B cell (primary cell): ENCODE measurements at regions not wholly inside any gene's neighbourhood (a gene's known extent, or its start where the extent isn't known, plus 50 kb on each side); places are given as distances from the start of the nearest gene placed in this dataset.

ENCODE experiments used
- ATAC-seq: fragments of 200-7000 bp; cut with Tn5 transposase; one replicate; pipeline ENCODE4 v1.10.0; 2021; ENCODE audit warnings: low read depth, mild to moderate bottlenecking, moderate number of reproducible peaks, moderate library complexity
- CTCF ChIA-PET: fragments of 350-600 bp; sonication (Branson Sonifier 250); formaldehyde crosslinking; loops from one replicate; lab custom pipeline; 2021; ENCODE audit warnings: antibody characterized with exemption, inconsistent platforms; lab: Charles Lee
- POLR2A ChIA-PET: fragments of 350-600 bp; sonication (Branson Sonifier 250); formaldehyde crosslinking; loops from one replicate; lab custom pipeline; 2021; ENCODE audit warnings: antibody characterized with exemption; lab: Charles Lee
- DNase-seq: peaks from one replicate; pipeline ENCODE4 v3.0.0; 2013
- H2AFZ ChIP-seq: 2 replicates; pipeline ENCODE4 v1.6.1; 2012; ENCODE audit warnings: mild to moderate bottlenecking, low read depth, low read length; ENCODE audit not compliant: insufficient read depth, poor library complexity, severe bottlenecking
- H3K27ac ChIP-seq, 2 donors: 1 replicate in 1 of 2; 2 replicates in 1 of 2; pipeline ENCODE4 v1.5.1; 2012 to 2013; ENCODE audit warnings: low read length in 2 of 2, mild to moderate bottlenecking in 2 of 2, moderate library complexity in 1 of 2
- H3K27me3 ChIP-seq, 4 experiments: fragments of 200-600 bp in 1 of 4; sonication (generic) in 1 of 4; replicated peaks in 1 of 4; 1 replicate in 2 of 4; 2 replicates in 2 of 4; pipeline versions ENCODE4 v1.6.1 to v1.7.0; 2013 to 2016; ENCODE audit warnings: low read length in 3 of 4, mild to moderate bottlenecking in 2 of 4, mixed read lengths in 1 of 4, moderate library complexity in 1 of 4; ENCODE audit not compliant: insufficient read depth in 4 of 4, control insufficient read depth in 3 of 4; ENCODE audit errors: control extremely low read depth in 1 of 4
- H3K36me3 ChIP-seq, 2 experiments: replicated peaks in 1 of 2; 1 replicate in 1 of 2; 2 replicates in 1 of 2; pipeline versions ENCODE4 v1.6.1 to v1.7.1; 2013; ENCODE audit warnings: low read length in 1 of 2; ENCODE audit not compliant: insufficient read depth in 2 of 2, control insufficient read depth in 1 of 2; ENCODE audit errors: control extremely low read depth in 1 of 2, extremely low read depth in 1 of 2
- H3K4me1 ChIP-seq, 2 donors: fragments of 200-600 bp in 1 of 2; sonication (generic) in 1 of 2; 1 replicate in 1 of 2; 2 replicates in 1 of 2; pipeline versions ENCODE4 v1.5.1 to v1.6.1; 2013 to 2017; ENCODE audit warnings: low read length in 2 of 2; ENCODE audit not compliant: control insufficient read depth in 2 of 2, insufficient read depth in 2 of 2
- H3K4me2 ChIP-seq: replicated peaks from 2 replicates; pipeline ENCODE3; 2012; ENCODE audit warnings: mild to moderate bottlenecking, low read depth, low read length; ENCODE audit not compliant: poor library complexity, severe bottlenecking
- H3K4me3 ChIP-seq, 5 experiments: fragments of 200-600 bp in 1 of 5; sonication (generic) in 1 of 5; 1 replicate in 3 of 5; 2 replicates in 2 of 5; pipeline versions ENCODE4 v1.5.1 to v1.7.0; 2011 to 2016; ENCODE audit warnings: low read length in 4 of 5, mild to moderate bottlenecking in 4 of 5, low read depth in 2 of 5, control low read depth in 1 of 5, moderate library complexity in 1 of 5; ENCODE audit not compliant: insufficient read depth in 1 of 5; ENCODE audit errors: control extremely low read depth in 1 of 5, extremely low read depth in 1 of 5
- H3K79me2 ChIP-seq: fragments of 200-600 bp; sonication (generic); one replicate; pipeline ENCODE4 v1.6.0; 2016; ENCODE audit warnings: low read length; ENCODE audit not compliant: control insufficient read depth, insufficient read depth
- H3K9ac ChIP-seq: fragments of 200-600 bp; sonication (generic); 2 replicates; pipeline ENCODE4 v1.6.1; 2017; ENCODE audit warnings: mild to moderate bottlenecking, low read length, moderate library complexity
- H3K9me3 ChIP-seq, 3 donors: one replicate each; pipeline versions ENCODE4 v1.6.1 to v1.7.1; 2013; ENCODE audit warnings: low read length in 2 of 3; ENCODE audit not compliant: control insufficient read depth in 2 of 3, insufficient read depth in 1 of 3; ENCODE audit errors: control extremely low read depth in 1 of 3
- H4K20me1 ChIP-seq: 2 replicates; pipeline ENCODE4 v1.6.0; 2012; ENCODE audit warnings: mild to moderate bottlenecking, low read length; ENCODE audit not compliant: insufficient read depth, control insufficient read depth, poor library complexity, severe bottlenecking
- H3K27ac Mint-ChIP-seq: one replicate; pipeline ENCODE4 v1.8.0; 2021; ENCODE audit warnings: mixed read lengths
- H3K27me3 Mint-ChIP-seq: one replicate; pipeline ENCODE4 v1.8.0; 2021; ENCODE audit warnings: mixed read lengths
- H3K4me1 Mint-ChIP-seq: one replicate; pipeline ENCODE4 v1.8.0; 2021; ENCODE audit warnings: mixed read lengths
- H3K4me3 Mint-ChIP-seq: one replicate; pipeline ENCODE4 v1.8.0; 2021; ENCODE audit warnings: mixed read lengths
- H3K9me3 Mint-ChIP-seq: one replicate; pipeline ENCODE4 v1.8.0; 2022; ENCODE audit warnings: mixed read lengths; ENCODE audit not compliant: insufficient read depth
- EZH2 ChIP-seq: IDR thresholded peaks from 2 replicates; pipeline ENCODE4 v1.6.1; 2012; ENCODE audit warnings: borderline replicate concordance, low read depth, mild to moderate bottlenecking, moderate library complexity, low read length; ENCODE audit not compliant: insufficient read depth, poor library complexity, severe bottlenecking
- WGBS: methylation state at CpG from one replicate; pipeline ENCODE4 v1.1.5; 2013; ENCODE audit warnings: missing lambda C conversion rate; ENCODE audit not compliant: insufficient coverage; 5-methylcytosine and 5-hydroxymethylcytosine counted together
- intact Hi-C: fragments of 100-400 bp; cut with micrococcal nuclease; formaldehyde crosslinking; loops from one replicate; pipeline ENCODE4 v1.10.0; 2022
- TF ChIP-seq, protein P1 (sequence below): fragments of 200-600 bp; IDR thresholded peaks from one replicate; pipeline ENCODE4 v1.8.0; 2022; ENCODE audit warnings: antibody characterized with exemption, mild to moderate bottlenecking

DNA sequence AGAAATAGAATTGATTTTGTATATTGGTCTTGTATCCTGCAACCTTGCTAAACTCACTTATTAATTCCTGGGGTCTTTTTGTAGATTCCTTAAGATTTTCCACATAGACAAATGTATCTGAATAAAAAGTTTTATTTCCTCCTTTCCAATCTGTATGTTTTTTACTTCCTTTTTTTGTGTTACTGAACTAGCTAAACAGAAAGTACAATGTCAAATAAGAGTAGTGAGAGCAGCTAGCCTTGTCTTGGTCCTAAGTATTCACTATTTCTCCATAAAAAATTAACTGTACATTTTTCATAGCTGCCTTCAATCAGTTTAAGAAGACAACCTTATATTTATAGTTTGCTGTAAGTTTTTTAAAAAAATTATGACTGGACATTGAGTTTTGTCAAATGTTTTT lies 74.9 kb downstream of the FASLG start:
- Mint-ChIP-seq H3K27me3 (peaks cover 3% of the 10 kb centered on the region), H3K9me3 (peaks cover 1% of the 10 kb centered on the region), H3K27ac (no peak overlapping the region), H3K4me1 (peaks cover 3% of the 10 kb centered on the region), H3K4me3 (no peak overlapping the region)
- Histone ChIP-seq H3K4me2 (no peak overlapping the region), H3K9ac (no peak overlapping the region), H3K27me3 (no peaks in the 10 kb centered on the region), H3K27ac (no peak overlapping the region), H3K4me3 (no peak overlapping the region), H3K4me1 (peaks cover 0 to 6% of the 10 kb centered on the region in 2 donors), H3K36me3 (no peaks in the 10 kb centered on the region), H3K79me2 (no peaks in the 10 kb centered on the region), H4K20me1 (no peaks in the 10 kb centered on the region), H3K9me3 (no peaks in the 10 kb centered on the region), H2AFZ (no peak overlapping the region)
- TF ChIP-seq EZH2 = no peak
- TF ChIP-seq, protein P1, sequence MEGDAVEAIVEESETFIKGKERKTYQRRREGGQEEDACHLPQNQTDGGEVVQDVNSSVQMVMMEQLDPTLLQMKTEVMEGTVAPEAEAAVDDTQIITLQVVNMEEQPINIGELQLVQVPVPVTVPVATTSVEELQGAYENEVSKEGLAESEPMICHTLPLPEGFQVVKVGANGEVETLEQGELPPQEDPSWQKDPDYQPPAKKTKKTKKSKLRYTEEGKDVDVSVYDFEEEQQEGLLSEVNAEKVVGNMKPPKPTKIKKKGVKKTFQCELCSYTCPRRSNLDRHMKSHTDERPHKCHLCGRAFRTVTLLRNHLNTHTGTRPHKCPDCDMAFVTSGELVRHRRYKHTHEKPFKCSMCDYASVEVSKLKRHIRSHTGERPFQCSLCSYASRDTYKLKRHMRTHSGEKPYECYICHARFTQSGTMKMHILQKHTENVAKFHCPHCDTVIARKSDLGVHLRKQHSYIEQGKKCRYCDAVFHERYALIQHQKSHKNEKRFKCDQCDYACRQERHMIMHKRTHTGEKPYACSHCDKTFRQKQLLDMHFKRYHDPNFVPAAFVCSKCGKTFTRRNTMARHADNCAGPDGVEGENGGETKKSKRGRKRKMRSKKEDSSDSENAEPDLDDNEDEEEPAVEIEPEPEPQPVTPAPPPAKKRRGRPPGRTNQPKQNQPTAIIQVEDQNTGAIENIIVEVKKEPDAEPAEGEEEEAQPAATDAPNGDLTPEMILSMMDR = no peak
- no peak for ATAC-seq
- CTCF ChIA-PET = interaction anchor here (1.1 kb wide), 1 partner anchor 11 kb away, joined by 3 read pairs; no protein-coding TSS in a partner anchor
- POLR2A ChIA-PET = no interaction called here
- DNase-seq = no peak
- intact Hi-C loops = no loop called here

DNA sequence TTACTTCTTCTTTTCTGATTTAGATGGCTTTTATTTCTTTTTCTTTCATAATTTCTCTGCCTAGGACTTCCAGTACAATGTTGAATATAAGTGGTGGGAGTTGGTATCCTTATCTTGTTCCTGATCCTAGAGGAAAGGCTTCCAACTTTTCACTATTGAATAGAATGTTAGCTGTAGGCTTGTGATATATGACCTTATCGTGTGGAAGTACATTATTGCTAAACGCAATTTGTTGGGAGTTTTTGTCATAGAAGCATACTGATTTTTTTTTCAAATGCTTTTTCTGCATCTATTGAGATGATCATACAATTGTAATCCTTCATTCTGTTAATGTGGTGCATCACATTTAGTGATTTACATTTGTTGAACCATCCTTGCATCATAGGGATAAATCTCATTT lies 79.5 kb downstream of the FASLG start:
- WGBS = no CpG with 5 or more reads among the region's 2 CpGs

More for the DNA sequence above, 79.5 kb downstream of the FASLG start:
- ATAC-seq = no peak
- Histone ChIP-seq H3K4me3 (no peak overlapping the region), H3K36me3 (no peaks in the 10 kb centered on the region), H3K4me1 (peaks cover 0 to 6% of the 10 kb centered on the region in 2 donors), H3K27me3 (peaks cover 0 to 8% (median 0%) of the 10 kb centered on the region in 4 experiments), H3K9ac (no peak overlapping the region), H3K27ac (no peak overlapping the region), H4K20me1 (no peaks in the 10 kb centered on the region), H3K4me2 (no peak overlapping the region), H3K9me3 (no peaks in the 10 kb centered on the region), H2AFZ (no peak overlapping the region), H3K79me2 (no peaks in the 10 kb centered on the region)
- H3K27me3 Mint-ChIP-seq = peaks cover 9% of the 10 kb centered on the region
- no peaks in the 10 kb centered on the region for H3K9me3 Mint-ChIP-seq
- intact Hi-C loops = loop anchor here (5.0 kb wide), 1 partner anchor 1479 kb away; no protein-coding TSS in a partner anchor
- H3K4me1 Mint-ChIP-seq = peaks cover 5% of the 10 kb centered on the region
- no peak overlapping the region for H3K27ac Mint-ChIP-seq
- no peak for DNase-seq
- H3K4me3 Mint-ChIP-seq = no peak overlapping the region
- CTCF ChIA-PET = interaction anchor here (1.1 kb wide), 1 partner anchor 465 kb away, joined by 3 read pairs; no protein-coding TSS in a partner anchor
- TF ChIP-seq EZH2 = no peak
- TF ChIP-seq, protein P1 = no peak
- POLR2A ChIA-PET = no interaction called here
